ENCODE measurements at regions not wholly inside any gene's neighbourhood (a gene's known extent, or its start where the extent isn't known, plus 50 kb on each side); places are given as distances from the start of the nearest gene placed in this dataset.
"Not testable (repeated sequence)": the region's sequence is repeated elsewhere in the genome, so short reads cannot be mapped to it uniquely, and the experiment has no call there.

GRCh38 chr3:182000447-182000846 is 288.7 kb downstream of the SOX2 start:
- DNase-seq = no peak

GRCh38 chr3:182005219-182005618 is 293.5 kb downstream of the SOX2 start:
- no peak for DNase-seq

- DNase-seq = no peak
Measured at GRCh38 chr3:182005701-182006100, 294.0 kb downstream of the SOX2 start.

- no peak for DNase-seq
Measured at GRCh38 chr3:182006431-182006830, 294.7 kb downstream of the SOX2 start.

GRCh38 chr3:182007441-182007840 is 295.7 kb downstream of the SOX2 start:
- DNase-seq = no peak

- no peak for DNase-seq
Measured at GRCh38 chr3:182018361-182018760, 306.6 kb downstream of the SOX2 start.

GRCh38 chr3:182019926-182020325 is 308.2 kb downstream of the SOX2 start:
- DNase-seq = no peak

- no peak for DNase-seq
Measured at GRCh38 chr3:182023843-182024242, 312.1 kb downstream of the SOX2 start.

- DNase-seq = no peak
Measured at GRCh38 chr3:182027366-182027765, 315.6 kb downstream of the SOX2 start.

- DNase-seq = no peak
Measured at GRCh38 chr3:182028081-182028480, 316.4 kb downstream of the SOX2 start.

GRCh38 chr3:182034231-182034630 is 322.5 kb downstream of the SOX2 start:
- DNase-seq = not testable (repeated sequence)

- no peak for DNase-seq
Measured at GRCh38 chr3:182035324-182035723, 323.6 kb downstream of the SOX2 start.

GRCh38 chr3:182036382-182036781 is 324.7 kb downstream of the SOX2 start:
- no peak for DNase-seq

- DNase-seq = peak; percentile 83
Measured at GRCh38 chr3:182041668-182042291, 330.1 kb downstream of the SOX2 start.

GRCh38 chr3:182045736-182046135 is 334.0 kb downstream of the SOX2 start:
- DNase-seq = no peak

- peak; percentile 15 for DNase-seq
Measured at GRCh38 chr3:182046166-182046764, 334.5 kb downstream of the SOX2 start.

- no peak for DNase-seq
Measured at GRCh38 chr3:182050932-182051331, 339.2 kb downstream of the SOX2 start.

GRCh38 chr3:182052332-182052731 is 340.6 kb downstream of the SOX2 start:
- peak; percentile 54 for DNase-seq

GRCh38 chr3:182052757-182053156 is 341.0 kb downstream of the SOX2 start:
- DNase-seq = no peak

- no peak for DNase-seq
Measured at GRCh38 chr3:182058488-182058887, 346.8 kb downstream of the SOX2 start.

- DNase-seq = no peak
Measured at GRCh38 chr3:182063742-182064141, 352.0 kb downstream of the SOX2 start.

- DNase-seq = no peak
Measured at GRCh38 chr3:182067423-182067822, 355.7 kb downstream of the SOX2 start.

GRCh38 chr3:182078316-182078715 is 366.6 kb downstream of the SOX2 start:
- DNase-seq = no peak

- no peak for DNase-seq
Measured at GRCh38 chr3:182078929-182079328, 367.2 kb downstream of the SOX2 start.

- no peak for DNase-seq
Measured at GRCh38 chr3:182081096-182081495, 369.4 kb downstream of the SOX2 start.

Measured in NCI-H1105 treated with DMSO at 0.1 percent for 48 hours (cell line).